DND-41 (cell line): ENCODE measurements at regions not wholly inside any gene's neighbourhood (a gene's known extent, or its start where the extent isn't known, plus 50 kb on each side); places are given as distances from the start of the nearest gene placed in this dataset.

Experiments
- ATAC-seq: fragments of 200-7000 bp; cut with Tn5 transposase; 3 replicates; pipeline ENCODE4 v1.9.1; 2021; ENCODE audit warnings: low read depth; ENCODE audit not compliant: insufficient read depth
- DNase-seq: peaks from one replicate; pipeline ENCODE4 v3.0.0-alpha.2; 2020
- H2AFZ ChIP-seq: 2 replicates; pipeline ENCODE4 v1.6.0; 2012; ENCODE audit warnings: low read depth, low read length
- H3K27ac ChIP-seq: 2 replicates; pipeline ENCODE4 v1.5.1; 2012; ENCODE audit warnings: low read length, inconsistent platforms
- H3K27me3 ChIP-seq: fragments of 200-600 bp; sonication (generic); 2 replicates; pipeline ENCODE4 v1.6.0; 2012; ENCODE audit warnings: low read length, mild to moderate bottlenecking, inconsistent platforms; ENCODE audit not compliant: insufficient read depth, poor library complexity
- H3K36me3 ChIP-seq: 2 replicates; pipeline ENCODE4 v1.5.1; 2012; ENCODE audit warnings: low read length, inconsistent platforms; ENCODE audit not compliant: insufficient read depth
- H3K4me1 ChIP-seq: 2 replicates; pipeline ENCODE4 v1.5.1; 2012; ENCODE audit warnings: mild to moderate bottlenecking, low read length; ENCODE audit not compliant: insufficient read depth
- H3K4me2 ChIP-seq: 2 replicates; pipeline ENCODE4 v1.6.0; 2012; ENCODE audit warnings: mild to moderate bottlenecking, moderate library complexity, low read length, inconsistent platforms; ENCODE audit not compliant: insufficient read depth
- H3K4me3 ChIP-seq, 2 experiments: fragments of 200-600 bp in 1 of 2; shearing (Covaris generic) in 1 of 2; 2 replicates each; pipeline ENCODE4 v1.5.1; 2012 to 2016; ENCODE audit warnings: inconsistent platforms in 2 of 2, low read length in 2 of 2, mild to moderate bottlenecking in 2 of 2, low read depth in 1 of 2, moderate library complexity in 1 of 2
- H3K79me2 ChIP-seq: 2 replicates; pipeline ENCODE4 v1.6.0; 2012; ENCODE audit warnings: low read length, inconsistent platforms; ENCODE audit not compliant: insufficient read depth
- H3K9ac ChIP-seq: 2 replicates; pipeline ENCODE4 v1.6.0; 2012; ENCODE audit warnings: low read depth, mild to moderate bottlenecking, inconsistent platforms, low read length, moderate library complexity
- H3K9me3 ChIP-seq: 2 replicates; pipeline ENCODE4 v1.5.1; 2012; ENCODE audit warnings: low read length, moderate library complexity, mild to moderate bottlenecking, inconsistent platforms; ENCODE audit not compliant: insufficient read depth, severe bottlenecking
- H4K20me1 ChIP-seq: 2 replicates; pipeline ENCODE4 v1.6.0; 2012; ENCODE audit warnings: low read length; ENCODE audit not compliant: insufficient read depth
- EZH2 ChIP-seq: IDR thresholded peaks from 3 replicates; pipeline ENCODE4 v1.6.1; 2012; ENCODE audit warnings: borderline replicate concordance, low read depth, mild to moderate bottlenecking, moderate library complexity, low read length, inconsistent platforms; ENCODE audit not compliant: severe bottlenecking
- TF ChIP-seq, protein P1 (sequence below): IDR thresholded peaks from 2 replicates; pipeline ENCODE4 v1.5.1; 2012; ENCODE audit warnings: borderline replicate concordance, low read length, moderate library complexity, mild to moderate bottlenecking; ENCODE audit not compliant: poor library complexity, severe bottlenecking; ENCODE audit errors: extremely low read depth

DNA sequence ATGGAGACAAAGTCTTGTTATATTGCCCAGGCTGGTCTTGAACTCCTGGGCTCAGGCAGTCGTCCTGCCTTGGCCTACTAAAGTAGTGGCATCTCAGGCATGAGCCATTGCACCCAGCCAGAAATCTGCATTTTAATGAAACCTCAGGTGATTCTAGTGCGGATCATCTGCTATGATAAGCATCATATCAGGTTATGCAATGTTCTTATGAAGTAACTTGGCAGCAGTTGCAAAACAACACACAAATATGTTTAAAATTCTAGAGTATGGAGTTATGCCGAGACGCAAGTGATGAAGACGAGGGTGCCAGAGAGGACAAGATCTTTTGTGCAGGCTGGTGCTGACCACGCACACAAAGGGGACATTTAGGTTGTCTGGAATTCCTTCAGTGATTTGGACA is 153.2 kb upstream of the MEF2C start:
- H3K9me3 ChIP-seq: no peaks in the 10 kb centered on the region
- no peaks in the 10 kb centered on the region for H3K36me3 ChIP-seq
- no peaks in the 10 kb centered on the region for H4K20me1 ChIP-seq
- no peak overlapping the region for H3K9ac ChIP-seq
- H2AFZ ChIP-seq: no peak overlapping the region
- no peak overlapping the region for H3K27ac ChIP-seq
- no peaks in the 10 kb centered on the region for H3K27me3 ChIP-seq
- H3K4me2 ChIP-seq: no peak overlapping the region
- H3K79me2 ChIP-seq: no peaks in the 10 kb centered on the region
- no peak for TF ChIP-seq EZH2
- TF ChIP-seq, protein P1, sequence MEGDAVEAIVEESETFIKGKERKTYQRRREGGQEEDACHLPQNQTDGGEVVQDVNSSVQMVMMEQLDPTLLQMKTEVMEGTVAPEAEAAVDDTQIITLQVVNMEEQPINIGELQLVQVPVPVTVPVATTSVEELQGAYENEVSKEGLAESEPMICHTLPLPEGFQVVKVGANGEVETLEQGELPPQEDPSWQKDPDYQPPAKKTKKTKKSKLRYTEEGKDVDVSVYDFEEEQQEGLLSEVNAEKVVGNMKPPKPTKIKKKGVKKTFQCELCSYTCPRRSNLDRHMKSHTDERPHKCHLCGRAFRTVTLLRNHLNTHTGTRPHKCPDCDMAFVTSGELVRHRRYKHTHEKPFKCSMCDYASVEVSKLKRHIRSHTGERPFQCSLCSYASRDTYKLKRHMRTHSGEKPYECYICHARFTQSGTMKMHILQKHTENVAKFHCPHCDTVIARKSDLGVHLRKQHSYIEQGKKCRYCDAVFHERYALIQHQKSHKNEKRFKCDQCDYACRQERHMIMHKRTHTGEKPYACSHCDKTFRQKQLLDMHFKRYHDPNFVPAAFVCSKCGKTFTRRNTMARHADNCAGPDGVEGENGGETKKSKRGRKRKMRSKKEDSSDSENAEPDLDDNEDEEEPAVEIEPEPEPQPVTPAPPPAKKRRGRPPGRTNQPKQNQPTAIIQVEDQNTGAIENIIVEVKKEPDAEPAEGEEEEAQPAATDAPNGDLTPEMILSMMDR: no peak
- H3K4me3 ChIP-seq: no peak overlapping the region
- no peaks in the 10 kb centered on the region for H3K4me1 ChIP-seq
- no peak for DNase-seq
- no peak for ATAC-seq

DNA sequence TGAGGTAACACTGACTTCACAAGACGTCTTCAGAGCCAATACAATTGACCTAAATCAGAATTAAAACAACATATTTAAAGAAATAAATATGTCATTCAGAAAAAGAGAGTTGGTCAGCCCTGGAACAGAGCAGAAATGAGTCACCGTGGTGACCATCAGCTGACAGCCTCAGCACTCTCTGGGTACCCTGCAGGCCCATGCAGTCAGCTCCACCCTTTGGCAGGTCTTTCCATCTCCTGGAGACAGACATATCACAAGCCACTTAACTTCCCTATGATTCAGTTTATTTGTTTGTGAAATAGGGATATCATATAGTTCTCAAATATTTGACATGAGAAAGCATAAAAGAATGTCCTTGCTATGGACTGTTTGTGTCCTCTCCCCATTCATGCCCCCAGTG is 151.6 kb upstream of the MEF2C start:
- no peak overlapping the region for H3K4me3 ChIP-seq
- no peaks in the 10 kb centered on the region for H3K36me3 ChIP-seq
- no peaks in the 10 kb centered on the region for H3K27me3 ChIP-seq
- DNase-seq (no peak), ATAC-seq (no peak)
- no peak overlapping the region for H3K4me2 ChIP-seq
- H2AFZ ChIP-seq: no peak overlapping the region
- H3K9me3 ChIP-seq: no peaks in the 10 kb centered on the region
- H3K79me2 ChIP-seq: no peaks in the 10 kb centered on the region
- no peaks in the 10 kb centered on the region for H4K20me1 ChIP-seq
- H3K27ac ChIP-seq: no peak overlapping the region
- TF ChIP-seq, protein P1: no peak
- no peak for TF ChIP-seq EZH2
- H3K9ac ChIP-seq: no peak overlapping the region
- H3K4me1 ChIP-seq: no peaks in the 10 kb centered on the region

DNA sequence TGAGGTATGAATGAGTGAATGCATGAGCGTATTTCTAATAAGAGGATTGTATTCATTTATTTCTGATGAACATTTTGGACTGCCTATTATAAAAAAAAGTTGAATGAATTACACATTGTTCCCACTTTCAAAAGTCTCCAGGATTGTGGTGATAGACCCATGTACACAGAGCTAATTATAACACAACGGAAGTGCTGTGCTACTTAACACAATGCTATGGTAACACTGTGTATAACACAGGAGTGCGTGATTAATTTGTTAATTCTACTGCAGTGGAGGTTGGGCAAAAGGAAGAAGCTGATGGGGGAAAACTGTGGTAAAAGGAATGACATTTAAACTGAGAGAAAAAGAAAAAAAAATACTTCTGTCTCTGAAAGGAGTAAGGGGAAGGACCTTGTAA is 147.8 kb upstream of the MEF2C start:
- no peak overlapping the region for H3K4me2 ChIP-seq
- no peak for TF ChIP-seq EZH2
- TF ChIP-seq, protein P1: no peak
- H2AFZ ChIP-seq: no peak overlapping the region
- no peaks in the 10 kb centered on the region for H3K79me2 ChIP-seq
- no peak overlapping the region for H3K27ac ChIP-seq
- no peak for DNase-seq
- no peak overlapping the region for H3K4me3 ChIP-seq
- ATAC-seq: no peak
- no peaks in the 10 kb centered on the region for H4K20me1 ChIP-seq
- H3K4me1 ChIP-seq: no peaks in the 10 kb centered on the region
- no peaks in the 10 kb centered on the region for H3K36me3 ChIP-seq
- H3K9ac ChIP-seq: no peak overlapping the region
- H3K27me3 ChIP-seq: no peaks in the 10 kb centered on the region
- no peaks in the 10 kb centered on the region for H3K9me3 ChIP-seq

DNA sequence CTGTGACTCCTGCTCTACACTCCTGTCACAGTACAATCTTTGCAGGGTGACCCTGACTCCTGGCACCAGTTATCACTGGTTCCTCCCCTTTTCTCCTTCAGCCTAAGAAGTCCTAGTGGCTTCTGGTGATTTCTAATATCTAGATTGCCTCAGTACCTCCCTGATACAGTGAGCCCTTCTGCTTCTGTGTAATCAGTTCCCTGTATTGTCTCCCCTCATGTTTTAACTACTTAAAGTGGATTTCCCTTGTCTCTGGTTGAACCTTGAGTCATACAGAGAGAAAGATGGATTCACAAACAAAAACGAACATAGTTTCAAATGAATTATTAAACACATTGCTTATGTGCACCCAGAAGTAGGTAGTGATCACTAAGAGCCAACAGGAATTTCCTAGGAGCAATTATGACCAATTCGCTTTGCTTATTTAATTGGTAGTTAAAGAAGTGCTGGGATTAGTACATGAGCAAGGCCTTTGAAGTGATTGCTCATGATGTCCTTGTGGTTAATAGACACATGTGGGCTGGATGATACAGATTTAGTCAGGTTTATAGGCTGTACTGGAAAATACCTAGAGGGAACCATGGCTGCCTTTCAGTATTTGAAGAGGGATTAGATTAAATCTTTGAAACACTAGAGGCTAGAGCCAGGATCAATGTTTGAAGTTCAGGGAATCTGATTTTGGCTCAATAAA is 145.8 kb upstream of the MEF2C start:
- ATAC-seq: no peak
- no peaks in the 10 kb centered on the region for H3K79me2 ChIP-seq
- TF ChIP-seq EZH2: no peak
- TF ChIP-seq, protein P1: no peak
- H3K4me2 ChIP-seq: no peak overlapping the region
- no peaks in the 10 kb centered on the region for H3K9me3 ChIP-seq
- H3K27me3 ChIP-seq: no peaks in the 10 kb centered on the region
- no peaks in the 10 kb centered on the region for H3K4me1 ChIP-seq
- no peaks in the 10 kb centered on the region for H3K36me3 ChIP-seq
- no peak overlapping the region for H3K9ac ChIP-seq
- no peak overlapping the region for H3K4me3 ChIP-seq
- DNase-seq: no peak
- no peak overlapping the region for H3K27ac ChIP-seq
- H4K20me1 ChIP-seq: no peaks in the 10 kb centered on the region
- H2AFZ ChIP-seq: no peak overlapping the region
